Testis (tissue), 2 donors: ENCODE measurements at regions not wholly inside any gene's neighbourhood (a gene's known extent, or its start where the extent isn't known, plus 50 kb on each side); places are given as distances from the start of the nearest gene placed in this dataset.

ENCODE experiments used
- DNase-seq: peaks from one replicate; pipeline ENCODE4 v3.0.0-alpha.2; 2019
- H3K27ac ChIP-seq, 2 donors: fragments of 200-600 bp; sonication (generic); one replicate each; pipeline ENCODE4 v1.5.1; 2019
- H3K27me3 ChIP-seq: fragments of 200-600 bp; sonication (generic); one replicate; pipeline ENCODE4 v1.5.1; 2019
- H3K36me3 ChIP-seq: fragments of 200-600 bp; sonication (generic); one replicate; pipeline ENCODE4 v1.5.1; 2017; ENCODE audit warnings: low read depth; ENCODE audit errors: missing control alignments
- H3K4me1 ChIP-seq: fragments of 200-600 bp; sonication (generic); one replicate; pipeline ENCODE4 v1.5.1; 2019
- H3K4me3 ChIP-seq, 2 donors: fragments of 200-600 bp; sonication (generic); one replicate each; pipeline ENCODE4 v1.5.1; 2017 to 2019
- H3K9me3 ChIP-seq: fragments of 200-600 bp; sonication (generic); one replicate; pipeline ENCODE4 v1.5.1; 2017
- POLR2A ChIP-seq: fragments of 450-650 bp; IDR thresholded peaks from one replicate; pipeline ENCODE4 v1.6.1; 2017; ENCODE audit warnings: antibody characterized with exemption, mild to moderate bottlenecking, moderate library complexity
- WGBS, 2 donors: methylation state at CpG; one replicate each; pipeline ENCODE4 v1.1.5; 2018; 5-methylcytosine and 5-hydroxymethylcytosine counted together
- intact Hi-C: fragments of 100-400 bp; cut with DNase I; formaldehyde crosslinking; loops from one replicate; pipeline ENCODE4 v1.15.1; 2023; ENCODE audit warnings: low total_unique reads
- TF ChIP-seq, protein P1 (sequence below), 3 experiments: fragments of 450-650 bp in 2 of 3; fragments of 200-600 bp in 1 of 3; sonication (generic) in 1 of 3; IDR thresholded peaks; one replicate each; pipeline ENCODE4 v1.5.1; 2016 to 2019; ENCODE audit warnings: antibody characterized with exemption in 3 of 3, mild to moderate bottlenecking in 2 of 3, moderate library complexity in 1 of 3

- intact Hi-C loops: no loop called here
- H3K27me3 ChIP-seq: no peaks in the 10 kb centered on the region
- TF ChIP-seq, protein P1, sequence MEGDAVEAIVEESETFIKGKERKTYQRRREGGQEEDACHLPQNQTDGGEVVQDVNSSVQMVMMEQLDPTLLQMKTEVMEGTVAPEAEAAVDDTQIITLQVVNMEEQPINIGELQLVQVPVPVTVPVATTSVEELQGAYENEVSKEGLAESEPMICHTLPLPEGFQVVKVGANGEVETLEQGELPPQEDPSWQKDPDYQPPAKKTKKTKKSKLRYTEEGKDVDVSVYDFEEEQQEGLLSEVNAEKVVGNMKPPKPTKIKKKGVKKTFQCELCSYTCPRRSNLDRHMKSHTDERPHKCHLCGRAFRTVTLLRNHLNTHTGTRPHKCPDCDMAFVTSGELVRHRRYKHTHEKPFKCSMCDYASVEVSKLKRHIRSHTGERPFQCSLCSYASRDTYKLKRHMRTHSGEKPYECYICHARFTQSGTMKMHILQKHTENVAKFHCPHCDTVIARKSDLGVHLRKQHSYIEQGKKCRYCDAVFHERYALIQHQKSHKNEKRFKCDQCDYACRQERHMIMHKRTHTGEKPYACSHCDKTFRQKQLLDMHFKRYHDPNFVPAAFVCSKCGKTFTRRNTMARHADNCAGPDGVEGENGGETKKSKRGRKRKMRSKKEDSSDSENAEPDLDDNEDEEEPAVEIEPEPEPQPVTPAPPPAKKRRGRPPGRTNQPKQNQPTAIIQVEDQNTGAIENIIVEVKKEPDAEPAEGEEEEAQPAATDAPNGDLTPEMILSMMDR (IDR thresholded peaks at IDR 0.05): no peak
- TF ChIP-seq POLR2A: no peak
- H3K4me1 ChIP-seq: no peaks in the 10 kb centered on the region
- WGBS, 2 donors: 67 to 71% methylated on average over 7 of the region's 7 CpGs
- H3K27ac ChIP-seq: no peak overlapping the region
- DNase-seq: no peak
- no peak overlapping the region for H3K4me3 ChIP-seq
- no peaks in the 10 kb centered on the region for H3K9me3 ChIP-seq
- no peaks in the 10 kb centered on the region for H3K36me3 ChIP-seq
Observed at GRCh38 chr2:191746346-191747169, 68.6 kb downstream of the NABP1 start.

DNA sequence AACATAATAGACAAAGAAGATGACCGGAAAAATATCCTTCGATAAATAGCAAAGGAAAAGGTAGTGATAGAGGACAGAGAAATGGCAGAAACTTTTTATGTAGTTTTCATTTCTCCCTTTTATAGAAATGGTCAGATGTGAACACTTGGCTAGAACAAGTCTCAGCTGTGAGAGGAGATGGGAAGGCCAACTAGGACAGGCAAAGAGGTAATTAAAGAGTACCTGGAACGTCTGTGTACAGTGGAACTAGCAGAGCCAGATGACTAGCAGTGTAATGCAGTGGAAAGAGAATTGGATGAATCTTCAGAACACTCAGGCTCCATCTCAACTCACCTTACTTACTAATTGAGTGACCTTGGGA is 69.2 kb downstream of the NABP1 start:
- no peak for DNase-seq
- WGBS, 2 donors: 75 to 79% methylated on average over 3 of the region's 3 CpGs

GRCh38 chr2:191748059-191748461 is 70.1 kb downstream of the NABP1 start:
- no peaks in the 10 kb centered on the region for H3K36me3 ChIP-seq
- H3K27me3 ChIP-seq: no peaks in the 10 kb centered on the region
- WGBS, 2 donors: 69 to 88% methylated on average over 3 of the region's 3 CpGs
- intact Hi-C loops: no loop called here
- no peak overlapping the region for H3K4me3 ChIP-seq
- no peak for DNase-seq
- no peak overlapping the region for H3K27ac ChIP-seq
- H3K9me3 ChIP-seq: no peaks in the 10 kb centered on the region
- no peaks in the 10 kb centered on the region for H3K4me1 ChIP-seq
- TF ChIP-seq, protein P1 (IDR thresholded peaks at IDR 0.05): no peak
- TF ChIP-seq POLR2A: no peak

More for the DNA sequence above, 69.2 kb downstream of the NABP1 start:
- Histone ChIP-seq H3K27me3 (no peaks in the 10 kb centered on the region), H3K9me3 (no peaks in the 10 kb centered on the region), H3K36me3 (no peaks in the 10 kb centered on the region), H3K4me1 (no peaks in the 10 kb centered on the region), H3K27ac (no peak overlapping the region), H3K4me3 (no peak overlapping the region)
- TF ChIP-seq, protein P1 (IDR thresholded peaks at IDR 0.05): no peak
- no peak for TF ChIP-seq POLR2A
- intact Hi-C loops: no loop called here

- H3K27me3 ChIP-seq: no peaks in the 10 kb centered on the region
- no peak for DNase-seq
- intact Hi-C loops: no loop called here
- TF ChIP-seq, protein P1 (IDR thresholded peaks at IDR 0.05): no peak
- TF ChIP-seq POLR2A: no peak
- no peaks in the 10 kb centered on the region for H3K4me1 ChIP-seq
- no peak overlapping the region for H3K27ac ChIP-seq
- H3K4me3 ChIP-seq: no peak overlapping the region
- 63 to 64% methylated on average over 1 of the region's 1 CpG for WGBS, 2 donors
- H3K36me3 ChIP-seq: no peaks in the 10 kb centered on the region
- H3K9me3 ChIP-seq: no peaks in the 10 kb centered on the region
Observed at GRCh38 chr2:191748528-191749180, 70.7 kb downstream of the NABP1 start.
